ENCODE measurements at regions not wholly inside any gene's neighbourhood (a gene's known extent, or its start where the extent isn't known, plus 50 kb on each side); places are given as distances from the start of the nearest gene placed in this dataset.

DNA sequence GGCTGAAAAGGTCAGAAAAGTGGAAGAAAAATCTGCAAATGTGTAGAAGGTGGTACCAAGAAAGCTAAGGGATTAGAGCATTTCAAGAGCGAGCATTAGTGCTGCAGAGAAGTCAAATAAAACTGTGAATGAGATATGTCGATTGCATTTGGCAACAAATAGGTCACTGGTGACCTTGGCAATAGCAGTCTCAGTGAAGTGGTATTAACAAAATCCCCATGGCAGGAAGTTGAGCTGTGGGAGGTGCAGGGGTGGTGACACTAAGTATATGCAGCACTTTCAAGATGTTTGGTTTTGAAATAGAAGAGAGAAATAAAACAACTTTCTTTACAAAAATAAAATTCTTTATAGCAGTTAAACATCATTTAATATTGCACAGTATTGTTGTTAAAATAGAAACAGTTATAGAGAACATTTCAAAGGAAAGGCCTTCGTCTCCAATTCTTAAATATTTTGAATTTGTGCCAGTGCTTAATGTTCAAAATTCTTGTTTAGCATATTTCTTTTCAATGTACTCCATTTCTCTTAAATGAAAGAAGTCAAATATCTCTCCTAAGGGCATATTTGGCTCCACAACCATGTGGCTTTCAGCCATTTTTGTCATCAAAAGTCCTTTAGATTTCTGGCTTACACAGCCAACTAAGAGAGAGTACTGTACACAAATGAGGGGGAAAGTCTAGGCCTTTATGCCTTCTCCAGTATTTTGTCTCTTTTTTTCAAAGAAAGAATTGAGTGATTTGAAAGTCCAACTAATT is 443.0 kb upstream of the MMADHC start:
- TF ChIP-seq POLR2A (IDR thresholded peaks at IDR 0.05), result no peak
- TF ChIP-seq, protein P1, sequence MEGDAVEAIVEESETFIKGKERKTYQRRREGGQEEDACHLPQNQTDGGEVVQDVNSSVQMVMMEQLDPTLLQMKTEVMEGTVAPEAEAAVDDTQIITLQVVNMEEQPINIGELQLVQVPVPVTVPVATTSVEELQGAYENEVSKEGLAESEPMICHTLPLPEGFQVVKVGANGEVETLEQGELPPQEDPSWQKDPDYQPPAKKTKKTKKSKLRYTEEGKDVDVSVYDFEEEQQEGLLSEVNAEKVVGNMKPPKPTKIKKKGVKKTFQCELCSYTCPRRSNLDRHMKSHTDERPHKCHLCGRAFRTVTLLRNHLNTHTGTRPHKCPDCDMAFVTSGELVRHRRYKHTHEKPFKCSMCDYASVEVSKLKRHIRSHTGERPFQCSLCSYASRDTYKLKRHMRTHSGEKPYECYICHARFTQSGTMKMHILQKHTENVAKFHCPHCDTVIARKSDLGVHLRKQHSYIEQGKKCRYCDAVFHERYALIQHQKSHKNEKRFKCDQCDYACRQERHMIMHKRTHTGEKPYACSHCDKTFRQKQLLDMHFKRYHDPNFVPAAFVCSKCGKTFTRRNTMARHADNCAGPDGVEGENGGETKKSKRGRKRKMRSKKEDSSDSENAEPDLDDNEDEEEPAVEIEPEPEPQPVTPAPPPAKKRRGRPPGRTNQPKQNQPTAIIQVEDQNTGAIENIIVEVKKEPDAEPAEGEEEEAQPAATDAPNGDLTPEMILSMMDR (IDR thresholded peaks at IDR 0.05), result no peak
